ENCODE measurements at regions not wholly inside any gene's neighbourhood (a gene's known extent, or its start where the extent isn't known, plus 50 kb on each side); places are given as distances from the start of the nearest gene placed in this dataset.

GRCh38 chr17:36816214-36816906 lies 120.9 kb upstream of the LHX1 start:
- no peak for DNase-seq (ENCODE audit: low spot score)

GRCh38 chr17:36816907-36817288 lies 120.4 kb upstream of the LHX1 start:
- no peak for DNase-seq (ENCODE audit: low spot score)

GRCh38 chr17:36817483-36818048 lies 119.7 kb upstream of the LHX1 start:
- DNase-seq (ENCODE audit: low spot score): no peak

GRCh38 chr17:36818134-36818825 lies 119.0 kb upstream of the LHX1 start:
- DNase-seq (ENCODE audit: low spot score): no peak

GRCh38 chr17:36823850-36824677 lies 113.2 kb upstream of the LHX1 start:
- DNase-seq (ENCODE audit: low spot score): no peak

- no peak for DNase-seq (ENCODE audit: low spot score)
Measured at GRCh38 chr17:36824678-36825101, 112.6 kb upstream of the LHX1 start.

GRCh38 chr17:36825113-36825512 lies 112.2 kb upstream of the LHX1 start:
- DNase-seq (ENCODE audit: low spot score): no peak

GRCh38 chr17:36825521-36825920 lies 111.8 kb upstream of the LHX1 start:
- no peak for DNase-seq (ENCODE audit: low spot score)

- DNase-seq (ENCODE audit: low spot score): no peak
Measured at GRCh38 chr17:36825951-36826350, 111.3 kb upstream of the LHX1 start.

GRCh38 chr17:36827081-36827480 lies 110.2 kb upstream of the LHX1 start:
- no peak for DNase-seq (ENCODE audit: low spot score)

GRCh38 chr17:36829676-36830075 lies 107.6 kb upstream of the LHX1 start:
- no peak for DNase-seq (ENCODE audit: low spot score)

- DNase-seq (ENCODE audit: low spot score): no peak
Measured at GRCh38 chr17:36833279-36833678, 104.0 kb upstream of the LHX1 start.

GRCh38 chr17:36835036-36835435 lies 102.2 kb upstream of the LHX1 start:
- no peak for DNase-seq (ENCODE audit: low spot score)

- no peak for DNase-seq (ENCODE audit: low spot score)
Measured at GRCh38 chr17:36837195-36837938, 99.9 kb upstream of the LHX1 start.

GRCh38 chr17:36837939-36838272 lies 99.4 kb upstream of the LHX1 start:
- DNase-seq (ENCODE audit: low spot score): no peak

- DNase-seq (ENCODE audit: low spot score): no peak
Measured at GRCh38 chr17:36839256-36839655, 98.0 kb upstream of the LHX1 start.

- no peak for DNase-seq (ENCODE audit: low spot score)
Measured at GRCh38 chr17:36840796-36841195, 96.5 kb upstream of the LHX1 start.

GRCh38 chr17:36842231-36842819 lies 95.0 kb upstream of the LHX1 start:
- no peak for DNase-seq (ENCODE audit: low spot score)

- DNase-seq (ENCODE audit: low spot score): no peak
Measured at GRCh38 chr17:36842963-36843558, 94.2 kb upstream of the LHX1 start.

GRCh38 chr17:36844013-36844412 lies 93.3 kb upstream of the LHX1 start:
- no peak for DNase-seq (ENCODE audit: low spot score)

GRCh38 chr17:36844601-36845000 lies 92.7 kb upstream of the LHX1 start:
- no peak for DNase-seq (ENCODE audit: low spot score)

Data from ecto neural progenitor cell (in vitro differentiated cells).